GM12878 (cell line): ENCODE measurements at regions not wholly inside any gene's neighbourhood (a gene's known extent, or its start where the extent isn't known, plus 50 kb on each side); places are given as distances from the start of the nearest gene placed in this dataset.

Source experiments
- ATF2 ChIP-seq: IDR thresholded peaks from 2 replicates; pipeline ENCODE4 v1.6.1; 2012; ENCODE audit warnings: low read length, inconsistent platforms
- BRCA1 ChIP-seq: IDR thresholded peaks from 2 replicates; pipeline ENCODE4 v1.6.1; 2011; ENCODE audit warnings: low read depth, low read length, improper control_type of control experiment
- HDAC6 ChIP-seq: fragments of 200-600 bp; sonication (generic); IDR thresholded peaks from one replicate; pipeline ENCODE4 v1.8.0; 2017; ENCODE audit warnings: antibody characterized with exemption; ENCODE audit not compliant: unreplicated experiment
- NFYA ChIP-seq: IDR thresholded peaks from 2 replicates; pipeline ENCODE4 v1.6.1; 2011; ENCODE audit warnings: low read depth, mild to moderate bottlenecking, low read length, improper control_type of control experiment, borderline replicate concordance
- NKRF ChIP-seq: fragments of 450-650 bp; conservative IDR thresholded peaks from 2 replicates; pipeline ENCODE4 v1.6.1; 2017; ENCODE audit warnings: mild to moderate bottlenecking, moderate library complexity
- NR2C1 ChIP-seq: fragments of 450-650 bp; IDR thresholded peaks from 2 replicates; pipeline ENCODE4 v1.6.1; 2017; ENCODE audit warnings: antibody characterized with exemption, mild to moderate bottlenecking, moderate library complexity
- RBBP5 ChIP-seq: fragments of 200-600 bp; sonication (generic); conservative IDR thresholded peaks from 2 replicates; pipeline ENCODE4 v1.6.1; 2016
- SP1 ChIP-seq: IDR thresholded peaks from one replicate; pipeline ENCODE4 v1.6.1; 2011; ENCODE audit warnings: low read depth, low read length
- SPI1 ChIP-seq: IDR thresholded peaks from 2 replicates; pipeline ENCODE4 v1.6.1; 2011; ENCODE audit warnings: low read depth, mild to moderate bottlenecking, low read length, moderate library complexity, borderline replicate concordance; ENCODE audit not compliant: insufficient read depth
- TBL1XR1 ChIP-seq: IDR thresholded peaks from 2 replicates; pipeline ENCODE4 v1.6.1; 2012; ENCODE audit warnings: low read depth, low read length, improper control_type of control experiment
- ZSCAN29 ChIP-seq: fragments of 450-650 bp; IDR thresholded peaks from 2 replicates; pipeline ENCODE4 v1.6.1; 2017; ENCODE audit warnings: mild to moderate bottlenecking, moderate library complexity
- TF ChIP-seq, protein P1 (sequence below): IDR thresholded peaks from 2 replicates; pipeline ENCODE4 v1.6.1; 2012; ENCODE audit warnings: mild to moderate bottlenecking, low read depth, low read length
- TF ChIP-seq, protein P2 (sequence below): fragments of 450-650 bp; IDR thresholded peaks from 2 replicates; pipeline ENCODE4 v1.6.1; 2017; ENCODE audit warnings: mild to moderate bottlenecking
- TF ChIP-seq, protein P3 (sequence below): fragments of 450-650 bp; IDR thresholded peaks from 2 replicates; pipeline ENCODE4 v1.6.1; 2017; ENCODE audit warnings: low read depth, mild to moderate bottlenecking, moderate library complexity
- TF ChIP-seq, protein P4 (sequence below): IDR thresholded peaks from 2 replicates; pipeline ENCODE4 v1.6.1; 2011; ENCODE audit warnings: low read depth, mild to moderate bottlenecking, low read length, moderate library complexity, borderline replicate concordance; ENCODE audit errors: extremely low read depth
- TF ChIP-seq, protein P5 (sequence below): IDR thresholded peaks from 2 replicates; pipeline ENCODE4 v1.6.1; 2011; ENCODE audit warnings: borderline replicate concordance, low read depth, mild to moderate bottlenecking, moderate library complexity, low read length; ENCODE audit not compliant: insufficient read depth, poor library complexity, severe bottlenecking

- TF ChIP-seq, protein P1, sequence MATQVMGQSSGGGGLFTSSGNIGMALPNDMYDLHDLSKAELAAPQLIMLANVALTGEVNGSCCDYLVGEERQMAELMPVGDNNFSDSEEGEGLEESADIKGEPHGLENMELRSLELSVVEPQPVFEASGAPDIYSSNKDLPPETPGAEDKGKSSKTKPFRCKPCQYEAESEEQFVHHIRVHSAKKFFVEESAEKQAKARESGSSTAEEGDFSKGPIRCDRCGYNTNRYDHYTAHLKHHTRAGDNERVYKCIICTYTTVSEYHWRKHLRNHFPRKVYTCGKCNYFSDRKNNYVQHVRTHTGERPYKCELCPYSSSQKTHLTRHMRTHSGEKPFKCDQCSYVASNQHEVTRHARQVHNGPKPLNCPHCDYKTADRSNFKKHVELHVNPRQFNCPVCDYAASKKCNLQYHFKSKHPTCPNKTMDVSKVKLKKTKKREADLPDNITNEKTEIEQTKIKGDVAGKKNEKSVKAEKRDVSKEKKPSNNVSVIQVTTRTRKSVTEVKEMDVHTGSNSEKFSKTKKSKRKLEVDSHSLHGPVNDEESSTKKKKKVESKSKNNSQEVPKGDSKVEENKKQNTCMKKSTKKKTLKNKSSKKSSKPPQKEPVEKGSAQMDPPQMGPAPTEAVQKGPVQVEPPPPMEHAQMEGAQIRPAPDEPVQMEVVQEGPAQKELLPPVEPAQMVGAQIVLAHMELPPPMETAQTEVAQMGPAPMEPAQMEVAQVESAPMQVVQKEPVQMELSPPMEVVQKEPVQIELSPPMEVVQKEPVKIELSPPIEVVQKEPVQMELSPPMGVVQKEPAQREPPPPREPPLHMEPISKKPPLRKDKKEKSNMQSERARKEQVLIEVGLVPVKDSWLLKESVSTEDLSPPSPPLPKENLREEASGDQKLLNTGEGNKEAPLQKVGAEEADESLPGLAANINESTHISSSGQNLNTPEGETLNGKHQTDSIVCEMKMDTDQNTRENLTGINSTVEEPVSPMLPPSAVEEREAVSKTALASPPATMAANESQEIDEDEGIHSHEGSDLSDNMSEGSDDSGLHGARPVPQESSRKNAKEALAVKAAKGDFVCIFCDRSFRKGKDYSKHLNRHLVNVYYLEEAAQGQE, result 0 out of 2 replicates have a peak, but pooled peaks have one; percentile 16
- TF ChIP-seq ZSCAN29, result no peak
- TF ChIP-seq TBL1XR1, result no peak
- TF ChIP-seq NFYA, result no peak
- TF ChIP-seq BRCA1, result no peak
- TF ChIP-seq, protein P2, sequence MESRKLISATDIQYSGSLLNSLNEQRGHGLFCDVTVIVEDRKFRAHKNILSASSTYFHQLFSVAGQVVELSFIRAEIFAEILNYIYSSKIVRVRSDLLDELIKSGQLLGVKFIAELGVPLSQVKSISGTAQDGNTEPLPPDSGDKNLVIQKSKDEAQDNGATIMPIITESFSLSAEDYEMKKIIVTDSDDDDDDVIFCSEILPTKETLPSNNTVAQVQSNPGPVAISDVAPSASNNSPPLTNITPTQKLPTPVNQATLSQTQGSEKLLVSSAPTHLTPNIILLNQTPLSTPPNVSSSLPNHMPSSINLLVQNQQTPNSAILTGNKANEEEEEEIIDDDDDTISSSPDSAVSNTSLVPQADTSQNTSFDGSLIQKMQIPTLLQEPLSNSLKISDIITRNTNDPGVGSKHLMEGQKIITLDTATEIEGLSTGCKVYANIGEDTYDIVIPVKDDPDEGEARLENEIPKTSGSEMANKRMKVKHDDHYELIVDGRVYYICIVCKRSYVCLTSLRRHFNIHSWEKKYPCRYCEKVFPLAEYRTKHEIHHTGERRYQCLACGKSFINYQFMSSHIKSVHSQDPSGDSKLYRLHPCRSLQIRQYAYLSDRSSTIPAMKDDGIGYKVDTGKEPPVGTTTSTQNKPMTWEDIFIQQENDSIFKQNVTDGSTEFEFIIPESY, result no peak
- TF ChIP-seq ATF2, result no peak
- TF ChIP-seq SP1, result no peak
- TF ChIP-seq RBBP5, result no peak
- TF ChIP-seq, protein P3, sequence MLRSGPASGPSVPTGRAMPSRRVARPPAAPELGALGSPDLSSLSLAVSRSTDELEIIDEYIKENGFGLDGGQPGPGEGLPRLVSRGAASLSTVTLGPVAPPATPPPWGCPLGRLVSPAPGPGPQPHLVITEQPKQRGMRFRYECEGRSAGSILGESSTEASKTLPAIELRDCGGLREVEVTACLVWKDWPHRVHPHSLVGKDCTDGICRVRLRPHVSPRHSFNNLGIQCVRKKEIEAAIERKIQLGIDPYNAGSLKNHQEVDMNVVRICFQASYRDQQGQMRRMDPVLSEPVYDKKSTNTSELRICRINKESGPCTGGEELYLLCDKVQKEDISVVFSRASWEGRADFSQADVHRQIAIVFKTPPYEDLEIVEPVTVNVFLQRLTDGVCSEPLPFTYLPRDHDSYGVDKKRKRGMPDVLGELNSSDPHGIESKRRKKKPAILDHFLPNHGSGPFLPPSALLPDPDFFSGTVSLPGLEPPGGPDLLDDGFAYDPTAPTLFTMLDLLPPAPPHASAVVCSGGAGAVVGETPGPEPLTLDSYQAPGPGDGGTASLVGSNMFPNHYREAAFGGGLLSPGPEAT, result no peak
- TF ChIP-seq, protein P4, sequence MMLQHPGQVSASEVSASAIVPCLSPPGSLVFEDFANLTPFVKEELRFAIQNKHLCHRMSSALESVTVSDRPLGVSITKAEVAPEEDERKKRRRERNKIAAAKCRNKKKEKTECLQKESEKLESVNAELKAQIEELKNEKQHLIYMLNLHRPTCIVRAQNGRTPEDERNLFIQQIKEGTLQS, result no peak
- TF ChIP-seq SPI1, result no peak
- TF ChIP-seq NR2C1, result no peak
- TF ChIP-seq, protein P5, sequence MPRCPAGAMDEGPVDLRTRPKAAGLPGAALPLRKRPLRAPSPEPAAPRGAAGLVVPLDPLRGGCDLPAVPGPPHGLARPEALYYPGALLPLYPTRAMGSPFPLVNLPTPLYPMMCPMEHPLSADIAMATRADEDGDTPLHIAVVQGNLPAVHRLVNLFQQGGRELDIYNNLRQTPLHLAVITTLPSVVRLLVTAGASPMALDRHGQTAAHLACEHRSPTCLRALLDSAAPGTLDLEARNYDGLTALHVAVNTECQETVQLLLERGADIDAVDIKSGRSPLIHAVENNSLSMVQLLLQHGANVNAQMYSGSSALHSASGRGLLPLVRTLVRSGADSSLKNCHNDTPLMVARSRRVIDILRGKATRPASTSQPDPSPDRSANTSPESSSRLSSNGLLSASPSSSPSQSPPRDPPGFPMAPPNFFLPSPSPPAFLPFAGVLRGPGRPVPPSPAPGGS, result no peak
- TF ChIP-seq HDAC6, result no peak
- 0 out of 2 replicates have a peak, but pooled peaks have one; percentile 15 for TF ChIP-seq NKRF
Measured at GRCh38 chr12:94873734-94874517, 129.6 kb downstream of the NDUFA12 start (continued).
